ENCODE measurements at regions not wholly inside any gene's neighbourhood (a gene's known extent, or its start where the extent isn't known, plus 50 kb on each side); places are given as distances from the start of the nearest gene placed in this dataset.

- Histone ChIP-seq H2AFZ (ENCODE audit: low read depth, low read length) (no peak overlapping the region), H3K9me1 (replicated peaks; ENCODE audit: control insufficient read depth, extremely low read depth, insufficient read depth, low read length) (no peaks in the 10 kb centered on the region), H3K4me2 (ENCODE audit: insufficient read depth, low read length) (no peak overlapping the region), H3K4me3 (replicated peaks in 1 of 3; ENCODE audit: insufficient read depth in 1 of 3, low read depth in 1 of 3, low read length in 3 of 3) (no peak overlapping the region), H3K27ac (ENCODE audit: insufficient read depth, low read depth, low read length) (no peak overlapping the region), H3K27me3 (ENCODE audit: control insufficient read depth in 2 of 2, insufficient read depth in 2 of 2, low read length in 2 of 2) (peaks cover 0 to 2% of the 10 kb centered on the region in 2 experiments), H3K9ac (replicated peaks; ENCODE audit: extremely low read depth, insufficient read depth, low read length) (no peak overlapping the region), H3K4me1 (ENCODE audit: control insufficient read depth, extremely low read depth, insufficient read depth, low read length) (no peaks in the 10 kb centered on the region), H3K79me2 (ENCODE audit: control insufficient read depth, insufficient read depth, low read length) (no peaks in the 10 kb centered on the region), H4K20me1 (replicated peaks; ENCODE audit: control insufficient read depth, extremely low read depth, insufficient read depth, low read length) (no peaks in the 10 kb centered on the region), H3K9me3 (replicated peaks; ENCODE audit: control insufficient read depth, insufficient read depth, low read length) (no peaks in the 10 kb centered on the region), H3K36me3 (ENCODE audit: control insufficient read depth in 2 of 2, extremely low read depth in 1 of 2, insufficient read depth in 2 of 2, low read length in 2 of 2) (no peaks in the 10 kb centered on the region)
- DNase-seq (ENCODE audit: low read depth, low spot score) (no peak), FAIRE-seq (no peak)
- intact Hi-C loops (cut with micrococcal nuclease) (no loop called here), dilution Hi-C loops (cut with MboI; ENCODE audit: extremely low pct_ligation_motif_present, low sequenced_read_pairs) (no loop called here)
- ChIA-PET POLR2A (no interaction called here), CTCF (no interaction called here)
- no TSS peak for BruUV-seq (replicated peaks)
- no peak for TF ChIP-seq MAX (IDR thresholded peaks at IDR 0.05; ENCODE audit: insufficient read depth, insufficient read length)
- no peak for TF ChIP-seq JUN (IDR thresholded peaks at IDR 0.05; ENCODE audit: borderline replicate concordance, insufficient read depth, insufficient read length, low read depth)
- no peak for TF ChIP-seq EZH2 (IDR thresholded peaks at IDR 0.05; ENCODE audit: borderline replicate concordance, low read depth, low read length, severe bottlenecking)
- no peak for TF ChIP-seq POLR2A (IDR thresholded peaks at IDR 0.05; ENCODE audit: low read depth, low read length)
- no peak for TF ChIP-seq MYC (IDR thresholded peaks at IDR 0.05; ENCODE audit: low read depth, low read length)
- TF ChIP-seq FOS (IDR thresholded peaks at IDR 0.05; ENCODE audit: borderline replicate concordance, insufficient read depth, low read length): no peak
- no peak for TF ChIP-seq CTCF (IDR thresholded peaks at IDR 0.05; ENCODE audit: extremely low read depth in 1 of 2, insufficient read depth in 1 of 2, low read depth in 1 of 2, low read length in 2 of 2)
- no peak for TF ChIP-seq POLR2AphosphoS5 (IDR thresholded peaks at IDR 0.05; ENCODE audit: insufficient read depth, low read depth, low read length)
- TF ChIP-seq GATA2 (IDR thresholded peaks at IDR 0.05; ENCODE audit: insufficient read depth, insufficient read length, low read depth, low read length): no peak
Observed at GRCh38 chr15:59866642-59867041, 137.5 kb upstream of the FOXB1 start.

Measured in endothelial cell of umbilical vein (primary cell).